Neural cell (in vitro differentiated cells): ENCODE measurements at regions not wholly inside any gene's neighbourhood (a gene's known extent, or its start where the extent isn't known, plus 50 kb on each side); places are given as distances from the start of the nearest gene placed in this dataset.

Experiments
- H2AFZ ChIP-seq: fragments of 200-600, 300-800 bp; sonication (generic), shearing (Covaris generic); 2 replicates; pipeline ENCODE4 v1.6.0; 2014; ENCODE audit warnings: low read depth, mild to moderate bottlenecking, antibody characterized with exemption, low read length, moderate library complexity
- H3F3A ChIP-seq: fragments of 200-600 bp; shearing (Covaris generic); 2 replicates; pipeline ENCODE4 v1.6.1; 2016; ENCODE audit warnings: mild to moderate bottlenecking, moderate library complexity, mixed read lengths, antibody characterized with exemption, low read length; ENCODE audit not compliant: insufficient read depth, poor library complexity, severe bottlenecking
- H3K27ac ChIP-seq: fragments of 200-600, 300-800 bp; sonication (generic), shearing (Covaris generic); 2 replicates; pipeline ENCODE4 v1.5.1; 2014; ENCODE audit warnings: mild to moderate bottlenecking, low read length, moderate library complexity
- H3K27me3 ChIP-seq: fragments of 300-800, 200-600 bp; sonication (generic), shearing (Covaris generic); 2 replicates; pipeline ENCODE4 v1.6.0; 2014; ENCODE audit warnings: mild to moderate bottlenecking, low read depth, low read length, moderate library complexity; ENCODE audit not compliant: insufficient read depth
- H3K36me3 ChIP-seq: fragments of 300-800, 200-600 bp; sonication (generic), shearing (Covaris generic); 2 replicates; pipeline ENCODE4 v1.5.1; 2014; ENCODE audit warnings: mild to moderate bottlenecking, antibody characterized with exemption, low read length, moderate library complexity; ENCODE audit not compliant: insufficient read depth
- H3K4me2 ChIP-seq: fragments of 300-800, 200-600 bp; sonication (generic), shearing (Covaris generic); 2 replicates; pipeline ENCODE4 v1.6.0; 2014; ENCODE audit warnings: mild to moderate bottlenecking, low read length
- H3K4me3 ChIP-seq: fragments of 300-800, 200-600 bp; sonication (generic), shearing (Covaris generic); 2 replicates; pipeline ENCODE4 v1.5.1; 2014; ENCODE audit warnings: mild to moderate bottlenecking, low read length, moderate library complexity
- H3K79me2 ChIP-seq: fragments of 200-600 bp; shearing (Covaris generic); replicated peaks from 2 replicates; pipeline ENCODE4 v1.6.0; 2014; ENCODE audit warnings: mild to moderate bottlenecking, low read length, moderate library complexity; ENCODE audit not compliant: insufficient read depth
- H3K9ac ChIP-seq: fragments of 300-800, 200-600 bp; sonication (generic), shearing (Covaris generic); 2 replicates; pipeline ENCODE4 v1.6.1; 2016; ENCODE audit warnings: mild to moderate bottlenecking, low read length, mixed read lengths
- H3K9me2 ChIP-seq: fragments of 200-600 bp; shearing (Covaris generic); 2 replicates; pipeline ENCODE4 v1.6.1; 2016; ENCODE audit warnings: mild to moderate bottlenecking, low read length, mixed read lengths; ENCODE audit not compliant: insufficient read depth
- H3K9me3 ChIP-seq: fragments of 200-600, 300-800 bp; sonication (generic), shearing (Covaris generic); 2 replicates; pipeline ENCODE4 v1.6.1; 2016; ENCODE audit warnings: mild to moderate bottlenecking, mixed run types, low read length, moderate library complexity, mixed read lengths
- H4K20me1 ChIP-seq: fragments of 200-600 bp; shearing (Covaris generic); 2 replicates; pipeline ENCODE4 v1.6.1; 2016; ENCODE audit warnings: mild to moderate bottlenecking, mixed run types; ENCODE audit not compliant: insufficient read depth
- EP300 ChIP-seq: fragments of 450-650 bp; conservative IDR thresholded peaks from 2 replicates; pipeline ENCODE4 v1.6.1; 2014; ENCODE audit warnings: antibody characterized with exemption, mild to moderate bottlenecking, moderate library complexity; ENCODE audit not compliant: poor library complexity, severe bottlenecking
- EZH2 ChIP-seq: fragments of 200-600, 300-800 bp; shearing (Covaris generic), sonication (generic); IDR thresholded peaks from 2 replicates; pipeline ENCODE4 v1.6.1; 2014; ENCODE audit warnings: antibody characterized with exemption, low read length, borderline replicate concordance, mild to moderate bottlenecking; ENCODE audit not compliant: insufficient read depth, poor library complexity, severe bottlenecking
- MXI1 ChIP-seq: fragments of 450-650 bp; conservative IDR thresholded peaks from 2 replicates; pipeline ENCODE4 v1.6.1; 2014; ENCODE audit warnings: antibody characterized with exemption, mild to moderate bottlenecking; ENCODE audit not compliant: poor library complexity, severe bottlenecking
- POLR2AphosphoS5 ChIP-seq: IDR thresholded peaks from 2 replicates; pipeline ENCODE4 v1.6.1; 2012
- RAD21 ChIP-seq: fragments of 450-650 bp; conservative IDR thresholded peaks from 2 replicates; pipeline ENCODE4 v1.6.1; 2014; ENCODE audit warnings: antibody characterized with exemption, mild to moderate bottlenecking, moderate library complexity
- SMC3 ChIP-seq: fragments of 450-650 bp; conservative IDR thresholded peaks from 2 replicates; pipeline ENCODE4 v1.6.1; 2014; ENCODE audit warnings: antibody characterized with exemption, mild to moderate bottlenecking, moderate library complexity; ENCODE audit not compliant: poor library complexity
- TAF1 ChIP-seq: IDR thresholded peaks from 2 replicates; pipeline ENCODE4 v1.6.1; 2012; ENCODE audit warnings: low read depth
- TF ChIP-seq, protein P1 (sequence below): IDR thresholded peaks from 2 replicates; pipeline ENCODE4 v1.6.1; 2012; ENCODE audit warnings: borderline replicate concordance
- TF ChIP-seq, protein P2 (sequence below): fragments of 450-650 bp; IDR thresholded peaks from 2 replicates; pipeline ENCODE4 v1.5.1; 2014; ENCODE audit warnings: antibody characterized with exemption, mild to moderate bottlenecking, moderate library complexity; ENCODE audit not compliant: poor library complexity, severe bottlenecking

DNA sequence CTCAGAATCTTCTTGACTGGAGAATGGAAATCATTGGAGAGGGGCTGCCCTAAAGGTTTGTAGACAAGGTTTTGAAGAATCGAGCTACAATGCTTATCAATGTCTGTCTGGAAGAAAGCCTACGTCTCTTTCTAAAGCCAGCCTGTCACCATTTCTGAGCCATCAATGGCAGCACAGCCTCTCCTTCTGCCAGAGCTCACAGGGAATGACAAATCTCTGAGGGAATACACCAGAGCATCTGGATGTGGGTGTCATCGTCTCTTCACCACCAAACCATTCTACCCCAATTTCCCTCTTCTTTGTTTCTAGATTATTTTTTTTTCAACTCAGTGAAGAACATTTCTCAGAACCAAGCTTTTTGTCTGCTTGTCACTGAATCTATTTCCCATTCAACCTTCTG is 349.7 kb downstream of the EMP1 start:
- no peak overlapping the region for H3K4me3 ChIP-seq
- no peak overlapping the region for H3K9ac ChIP-seq
- no peak overlapping the region for H2AFZ ChIP-seq
- no peaks in the 10 kb centered on the region for H3K79me2 ChIP-seq
- H3K27ac ChIP-seq = peak overlapping the region; percentile 30
- H3K27me3 ChIP-seq = no peaks in the 10 kb centered on the region
- TF ChIP-seq EP300 (peak; percentile 28), TAF1 (no peak)
- no peaks in the 10 kb centered on the region for H3F3A ChIP-seq
- no peak overlapping the region for H3K4me2 ChIP-seq
- H4K20me1 ChIP-seq = no peaks in the 10 kb centered on the region
- no peaks in the 10 kb centered on the region for H3K36me3 ChIP-seq
- H3K9me3 ChIP-seq = no peaks in the 10 kb centered on the region
- no peaks in the 10 kb centered on the region for H3K9me2 ChIP-seq

DNA sequence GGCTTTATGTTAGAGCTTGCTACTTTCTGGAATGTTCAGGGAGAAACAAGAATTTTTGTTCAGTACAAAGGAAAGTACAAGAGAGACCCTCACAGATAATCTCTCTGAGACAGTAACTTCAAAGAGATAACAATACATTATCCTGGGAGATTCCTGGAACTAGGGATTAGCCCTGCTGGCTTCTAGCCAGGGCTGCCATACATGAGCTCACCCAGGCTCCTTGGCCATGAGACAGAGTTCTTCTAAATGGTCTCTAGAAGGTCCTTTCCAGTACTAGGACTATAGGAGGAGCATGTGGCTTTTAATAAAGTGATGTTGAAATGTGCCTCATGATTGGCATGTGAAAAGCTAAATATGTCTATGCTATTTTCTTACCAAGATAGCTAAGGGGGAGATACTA is 342.5 kb downstream of the EMP1 start:
- Histone ChIP-seq H3K9ac (no peak overlapping the region), H3F3A (no peaks in the 10 kb centered on the region), H3K27ac (no peak overlapping the region), H3K9me2 (no peaks in the 10 kb centered on the region), H3K36me3 (no peaks in the 10 kb centered on the region), H3K27me3 (no peaks in the 10 kb centered on the region), H3K4me3 (no peak overlapping the region), H2AFZ (no peak overlapping the region), H3K4me2 (no peak overlapping the region), H3K9me3 (no peaks in the 10 kb centered on the region), H4K20me1 (no peaks in the 10 kb centered on the region), H3K79me2 (no peaks in the 10 kb centered on the region)
- TF ChIP-seq, protein P1, sequence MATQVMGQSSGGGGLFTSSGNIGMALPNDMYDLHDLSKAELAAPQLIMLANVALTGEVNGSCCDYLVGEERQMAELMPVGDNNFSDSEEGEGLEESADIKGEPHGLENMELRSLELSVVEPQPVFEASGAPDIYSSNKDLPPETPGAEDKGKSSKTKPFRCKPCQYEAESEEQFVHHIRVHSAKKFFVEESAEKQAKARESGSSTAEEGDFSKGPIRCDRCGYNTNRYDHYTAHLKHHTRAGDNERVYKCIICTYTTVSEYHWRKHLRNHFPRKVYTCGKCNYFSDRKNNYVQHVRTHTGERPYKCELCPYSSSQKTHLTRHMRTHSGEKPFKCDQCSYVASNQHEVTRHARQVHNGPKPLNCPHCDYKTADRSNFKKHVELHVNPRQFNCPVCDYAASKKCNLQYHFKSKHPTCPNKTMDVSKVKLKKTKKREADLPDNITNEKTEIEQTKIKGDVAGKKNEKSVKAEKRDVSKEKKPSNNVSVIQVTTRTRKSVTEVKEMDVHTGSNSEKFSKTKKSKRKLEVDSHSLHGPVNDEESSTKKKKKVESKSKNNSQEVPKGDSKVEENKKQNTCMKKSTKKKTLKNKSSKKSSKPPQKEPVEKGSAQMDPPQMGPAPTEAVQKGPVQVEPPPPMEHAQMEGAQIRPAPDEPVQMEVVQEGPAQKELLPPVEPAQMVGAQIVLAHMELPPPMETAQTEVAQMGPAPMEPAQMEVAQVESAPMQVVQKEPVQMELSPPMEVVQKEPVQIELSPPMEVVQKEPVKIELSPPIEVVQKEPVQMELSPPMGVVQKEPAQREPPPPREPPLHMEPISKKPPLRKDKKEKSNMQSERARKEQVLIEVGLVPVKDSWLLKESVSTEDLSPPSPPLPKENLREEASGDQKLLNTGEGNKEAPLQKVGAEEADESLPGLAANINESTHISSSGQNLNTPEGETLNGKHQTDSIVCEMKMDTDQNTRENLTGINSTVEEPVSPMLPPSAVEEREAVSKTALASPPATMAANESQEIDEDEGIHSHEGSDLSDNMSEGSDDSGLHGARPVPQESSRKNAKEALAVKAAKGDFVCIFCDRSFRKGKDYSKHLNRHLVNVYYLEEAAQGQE = no peak
- TF ChIP-seq EP300 (no peak), RAD21 (no peak), POLR2AphosphoS5 (no peak), SMC3 (no peak), EZH2 (no peak), MXI1 (no peak), TAF1 (no peak)
- TF ChIP-seq, protein P2, sequence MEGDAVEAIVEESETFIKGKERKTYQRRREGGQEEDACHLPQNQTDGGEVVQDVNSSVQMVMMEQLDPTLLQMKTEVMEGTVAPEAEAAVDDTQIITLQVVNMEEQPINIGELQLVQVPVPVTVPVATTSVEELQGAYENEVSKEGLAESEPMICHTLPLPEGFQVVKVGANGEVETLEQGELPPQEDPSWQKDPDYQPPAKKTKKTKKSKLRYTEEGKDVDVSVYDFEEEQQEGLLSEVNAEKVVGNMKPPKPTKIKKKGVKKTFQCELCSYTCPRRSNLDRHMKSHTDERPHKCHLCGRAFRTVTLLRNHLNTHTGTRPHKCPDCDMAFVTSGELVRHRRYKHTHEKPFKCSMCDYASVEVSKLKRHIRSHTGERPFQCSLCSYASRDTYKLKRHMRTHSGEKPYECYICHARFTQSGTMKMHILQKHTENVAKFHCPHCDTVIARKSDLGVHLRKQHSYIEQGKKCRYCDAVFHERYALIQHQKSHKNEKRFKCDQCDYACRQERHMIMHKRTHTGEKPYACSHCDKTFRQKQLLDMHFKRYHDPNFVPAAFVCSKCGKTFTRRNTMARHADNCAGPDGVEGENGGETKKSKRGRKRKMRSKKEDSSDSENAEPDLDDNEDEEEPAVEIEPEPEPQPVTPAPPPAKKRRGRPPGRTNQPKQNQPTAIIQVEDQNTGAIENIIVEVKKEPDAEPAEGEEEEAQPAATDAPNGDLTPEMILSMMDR = no peak

DNA sequence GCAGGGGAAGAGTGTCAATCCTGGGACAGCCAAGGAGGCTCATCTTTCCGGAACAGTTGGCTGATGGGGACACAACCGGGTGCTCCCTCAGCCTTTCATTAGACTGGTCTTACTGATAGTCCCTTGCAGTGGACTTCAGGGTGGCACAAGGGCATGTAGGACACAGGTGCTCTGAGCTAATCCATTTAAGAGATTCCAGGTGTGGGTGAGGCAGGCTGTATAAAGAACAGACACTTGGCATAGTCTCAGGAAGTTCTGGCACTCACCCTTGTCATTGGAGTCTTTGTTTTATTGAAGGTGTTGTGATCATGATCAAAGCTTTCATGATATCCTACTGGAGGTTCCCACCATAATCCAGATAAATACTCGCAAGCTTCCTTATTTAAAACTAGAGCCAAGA is 341.6 kb downstream of the EMP1 start:
- no peak overlapping the region for H2AFZ ChIP-seq
- no peak overlapping the region for H3K4me3 ChIP-seq
- H3K27me3 ChIP-seq = no peaks in the 10 kb centered on the region
- no peaks in the 10 kb centered on the region for H4K20me1 ChIP-seq
- no peaks in the 10 kb centered on the region for H3K9me3 ChIP-seq
- H3K36me3 ChIP-seq = no peaks in the 10 kb centered on the region
- H3K9me2 ChIP-seq = no peaks in the 10 kb centered on the region
- H3K4me2 ChIP-seq = no peak overlapping the region
- H3K79me2 ChIP-seq = no peaks in the 10 kb centered on the region
- no peak overlapping the region for H3K27ac ChIP-seq
- H3K9ac ChIP-seq = no peak overlapping the region
- H3F3A ChIP-seq = no peaks in the 10 kb centered on the region
- TF ChIP-seq SMC3 (no peak), TAF1 (no peak), RAD21 (no peak), EZH2 (no peak), POLR2AphosphoS5 (no peak), EP300 (no peak), MXI1 (no peak)
- TF ChIP-seq, protein P2 = no peak
- TF ChIP-seq, protein P1 = no peak
